GM10266 (cell line): ENCODE measurements at regions not wholly inside any gene's neighbourhood (a gene's known extent, or its start where the extent isn't known, plus 50 kb on each side); places are given as distances from the start of the nearest gene placed in this dataset.

ENCODE experiments used
- DNase-seq: peaks from one replicate; pipeline ENCODE4 v3.0.0; 2012; ENCODE audit errors: extremely low spot score
- CTCF ChIP-seq: IDR thresholded peaks from 2 replicates; pipeline ENCODE4 v1.5.1; 2012; ENCODE audit warnings: mild to moderate bottlenecking, low read depth; ENCODE audit not compliant: control insufficient read depth, insufficient read depth; ENCODE audit errors: missing control alignments

GRCh38 chr1:219560856-219561255, 52.0 kb downstream of the ZC3H11B start:
- DNase-seq: no peak
- TF ChIP-seq CTCF: no peak

GRCh38 chr1:219559899-219560298, 53.0 kb downstream of the ZC3H11B start:
- no peak for DNase-seq
- no peak for TF ChIP-seq CTCF

GRCh38 chr1:219555806-219556205, 57.1 kb downstream of the ZC3H11B start:
- no peak for TF ChIP-seq CTCF
- DNase-seq: no peak

GRCh38 chr1:219555031-219555692, 57.7 kb downstream of the ZC3H11B start:
- DNase-seq: no peak

GRCh38 chr1:219553934-219554502, 58.9 kb downstream of the ZC3H11B start:
- no peak for TF ChIP-seq CTCF
- DNase-seq: no peak

More at GRCh38 chr1:219555031-219555692, 57.7 kb downstream of the ZC3H11B start:
- TF ChIP-seq CTCF: no peak

GRCh38 chr1:219550201-219550600, 62.7 kb downstream of the ZC3H11B start:
- TF ChIP-seq CTCF: no peak
- DNase-seq: no peak

GRCh38 chr1:219549215-219549614, 63.7 kb downstream of the ZC3H11B start:
- TF ChIP-seq CTCF: no peak
- DNase-seq: no peak
